ENCODE measurements at regions not wholly inside any gene's neighbourhood (a gene's known extent, or its start where the extent isn't known, plus 50 kb on each side); places are given as distances from the start of the nearest gene placed in this dataset.

DNA sequence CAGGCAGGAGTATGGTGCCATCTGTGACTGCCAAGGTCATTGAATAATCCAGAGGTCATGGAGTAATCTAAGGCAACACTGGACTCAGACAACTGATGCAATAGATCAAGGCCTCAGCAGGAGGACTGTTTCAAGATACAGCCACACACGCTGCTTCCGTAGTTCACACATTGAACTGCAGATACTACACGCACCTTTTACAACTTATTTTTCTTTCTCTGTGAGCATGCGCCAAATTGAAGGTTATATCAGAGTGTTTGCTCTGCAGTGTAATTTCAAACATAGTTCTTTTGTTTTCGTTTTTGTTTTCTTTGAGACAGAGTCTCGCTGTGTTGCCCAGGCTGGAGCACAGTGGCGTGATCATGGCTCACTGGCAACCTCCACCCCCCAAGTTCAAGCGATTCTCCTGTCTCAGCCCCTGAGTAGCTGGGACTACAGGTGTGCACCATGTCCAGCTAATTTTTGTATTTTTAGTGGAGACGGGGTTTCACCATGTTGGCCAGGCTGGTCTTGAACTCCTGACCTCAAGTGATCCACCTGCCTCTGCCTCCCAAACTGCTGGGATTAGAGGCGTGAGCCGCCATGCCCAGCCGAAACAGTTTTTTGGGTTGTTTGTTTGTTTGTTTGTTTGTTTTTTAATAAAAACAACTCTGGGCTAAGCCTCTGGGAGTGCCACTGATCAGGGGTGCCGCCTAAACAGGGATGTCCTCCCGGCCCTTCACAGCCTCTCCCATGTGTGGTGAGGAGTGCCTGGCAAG, 96.6 kb upstream of the NAA20 start (continued):
- TF ChIP-seq, protein P1, sequence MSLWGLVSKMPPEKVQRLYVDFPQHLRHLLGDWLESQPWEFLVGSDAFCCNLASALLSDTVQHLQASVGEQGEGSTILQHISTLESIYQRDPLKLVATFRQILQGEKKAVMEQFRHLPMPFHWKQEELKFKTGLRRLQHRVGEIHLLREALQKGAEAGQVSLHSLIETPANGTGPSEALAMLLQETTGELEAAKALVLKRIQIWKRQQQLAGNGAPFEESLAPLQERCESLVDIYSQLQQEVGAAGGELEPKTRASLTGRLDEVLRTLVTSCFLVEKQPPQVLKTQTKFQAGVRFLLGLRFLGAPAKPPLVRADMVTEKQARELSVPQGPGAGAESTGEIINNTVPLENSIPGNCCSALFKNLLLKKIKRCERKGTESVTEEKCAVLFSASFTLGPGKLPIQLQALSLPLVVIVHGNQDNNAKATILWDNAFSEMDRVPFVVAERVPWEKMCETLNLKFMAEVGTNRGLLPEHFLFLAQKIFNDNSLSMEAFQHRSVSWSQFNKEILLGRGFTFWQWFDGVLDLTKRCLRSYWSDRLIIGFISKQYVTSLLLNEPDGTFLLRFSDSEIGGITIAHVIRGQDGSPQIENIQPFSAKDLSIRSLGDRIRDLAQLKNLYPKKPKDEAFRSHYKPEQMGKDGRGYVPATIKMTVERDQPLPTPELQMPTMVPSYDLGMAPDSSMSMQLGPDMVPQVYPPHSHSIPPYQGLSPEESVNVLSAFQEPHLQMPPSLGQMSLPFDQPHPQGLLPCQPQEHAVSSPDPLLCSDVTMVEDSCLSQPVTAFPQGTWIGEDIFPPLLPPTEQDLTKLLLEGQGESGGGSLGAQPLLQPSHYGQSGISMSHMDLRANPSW (CRISPR knock-in tag; IDR thresholded peaks at IDR 0.05; ENCODE audit: borderline replicate concordance) = no peak
- no peak for TF ChIP-seq SALL2 (CRISPR knock-in tag; IDR thresholded peaks at IDR 0.05)
- TF ChIP-seq HNF4G (IDR thresholded peaks at IDR 0.05; ENCODE audit: borderline replicate concordance, low read depth, low read length) = peak; percentile 82
- peak; percentile 85 for TF ChIP-seq HNF4G (CRISPR knock-in tag; IDR thresholded peaks at IDR 0.05; ENCODE audit: borderline replicate concordance, low read depth)
- no peak for TF ChIP-seq GMEB1 (CRISPR knock-in tag; IDR thresholded peaks at IDR 0.05; ENCODE audit: borderline replicate concordance)
- peak; percentile 90; the same call in 1 of the 2 replicates for TF ChIP-seq TBX2 (CRISPR knock-in tag; IDR thresholded peaks at IDR 0.05; ENCODE audit: borderline replicate concordance)
- TF ChIP-seq, protein P2, sequence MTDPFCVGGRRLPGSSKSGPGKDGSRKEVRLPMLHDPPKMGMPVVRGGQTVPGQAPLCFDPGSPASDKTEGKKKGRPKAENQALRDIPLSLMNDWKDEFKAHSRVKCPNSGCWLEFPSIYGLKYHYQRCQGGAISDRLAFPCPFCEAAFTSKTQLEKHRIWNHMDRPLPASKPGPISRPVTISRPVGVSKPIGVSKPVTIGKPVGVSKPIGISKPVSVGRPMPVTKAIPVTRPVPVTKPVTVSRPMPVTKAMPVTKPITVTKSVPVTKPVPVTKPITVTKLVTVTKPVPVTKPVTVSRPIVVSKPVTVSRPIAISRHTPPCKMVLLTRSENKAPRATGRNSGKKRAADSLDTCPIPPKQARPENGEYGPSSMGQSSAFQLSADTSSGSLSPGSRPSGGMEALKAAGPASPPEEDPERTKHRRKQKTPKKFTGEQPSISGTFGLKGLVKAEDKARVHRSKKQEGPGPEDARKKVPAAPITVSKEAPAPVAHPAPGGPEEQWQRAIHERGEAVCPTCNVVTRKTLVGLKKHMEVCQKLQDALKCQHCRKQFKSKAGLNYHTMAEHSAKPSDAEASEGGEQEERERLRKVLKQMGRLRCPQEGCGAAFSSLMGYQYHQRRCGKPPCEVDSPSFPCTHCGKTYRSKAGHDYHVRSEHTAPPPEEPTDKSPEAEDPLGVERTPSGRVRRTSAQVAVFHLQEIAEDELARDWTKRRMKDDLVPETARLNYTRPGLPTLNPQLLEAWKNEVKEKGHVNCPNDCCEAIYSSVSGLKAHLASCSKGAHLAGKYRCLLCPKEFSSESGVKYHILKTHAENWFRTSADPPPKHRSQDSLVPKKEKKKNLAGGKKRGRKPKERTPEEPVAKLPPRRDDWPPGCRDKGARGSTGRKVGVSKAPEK (CRISPR knock-in tag; IDR thresholded peaks at IDR 0.05; ENCODE audit: borderline replicate concordance) = peak; percentile 19; the same call in 1 of the 2 replicates
- TF ChIP-seq GATAD1 (CRISPR knock-in tag; IDR thresholded peaks at IDR 0.05) = peak; percentile 75; the same call in 1 of the 2 replicates
- no peak; the same call in 1 of the 2 replicates for TF ChIP-seq ZNF749 (CRISPR knock-in tag; IDR thresholded peaks at IDR 0.05; ENCODE audit: borderline replicate concordance)
- TF ChIP-seq NFIB (CRISPR knock-in tag; IDR thresholded peaks at IDR 0.05; ENCODE audit: borderline replicate concordance) = no peak
- TF ChIP-seq SALL1 (CRISPR knock-in tag; IDR thresholded peaks at IDR 0.05) = peak; percentile 97
- TF ChIP-seq GABPA (IDR thresholded peaks at IDR 0.05; ENCODE audit: low read depth, low read length) = no peak
- TF ChIP-seq GABPA (CRISPR knock-in tag; IDR thresholded peaks at IDR 0.05; ENCODE audit: low read depth) = peak; percentile 67
- TF ChIP-seq ZNF543 (CRISPR knock-in tag; IDR thresholded peaks at IDR 0.05) = no peak
- no peak for TF ChIP-seq AHR (CRISPR knock-in tag; IDR thresholded peaks at IDR 0.05)
- no peak for TF ChIP-seq ZNF652 (CRISPR knock-in tag; IDR thresholded peaks at IDR 0.05; ENCODE audit: borderline replicate concordance, low read depth)
- peak; percentile 50; the same call in 1 of the 2 replicates for TF ChIP-seq ZFX (CRISPR knock-in tag; IDR thresholded peaks at IDR 0.05; ENCODE audit: low read depth)
- TF ChIP-seq, protein P3, sequence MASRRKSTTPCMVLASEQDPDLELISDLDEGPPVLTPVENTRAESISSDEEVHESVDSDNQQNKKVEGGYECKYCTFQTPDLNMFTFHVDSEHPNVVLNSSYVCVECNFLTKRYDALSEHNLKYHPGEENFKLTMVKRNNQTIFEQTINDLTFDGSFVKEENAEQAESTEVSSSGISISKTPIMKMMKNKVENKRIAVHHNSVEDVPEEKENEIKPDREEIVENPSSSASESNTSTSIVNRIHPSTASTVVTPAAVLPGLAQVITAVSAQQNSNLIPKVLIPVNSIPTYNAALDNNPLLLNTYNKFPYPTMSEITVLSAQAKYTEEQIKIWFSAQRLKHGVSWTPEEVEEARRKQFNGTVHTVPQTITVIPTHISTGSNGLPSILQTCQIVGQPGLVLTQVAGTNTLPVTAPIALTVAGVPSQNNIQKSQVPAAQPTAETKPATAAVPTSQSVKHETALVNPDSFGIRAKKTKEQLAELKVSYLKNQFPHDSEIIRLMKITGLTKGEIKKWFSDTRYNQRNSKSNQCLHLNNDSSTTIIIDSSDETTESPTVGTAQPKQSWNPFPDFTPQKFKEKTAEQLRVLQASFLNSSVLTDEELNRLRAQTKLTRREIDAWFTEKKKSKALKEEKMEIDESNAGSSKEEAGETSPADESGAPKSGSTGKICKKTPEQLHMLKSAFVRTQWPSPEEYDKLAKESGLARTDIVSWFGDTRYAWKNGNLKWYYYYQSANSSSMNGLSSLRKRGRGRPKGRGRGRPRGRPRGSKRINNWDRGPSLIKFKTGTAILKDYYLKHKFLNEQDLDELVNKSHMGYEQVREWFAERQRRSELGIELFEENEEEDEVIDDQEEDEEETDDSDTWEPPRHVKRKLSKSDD (CRISPR knock-in tag; IDR thresholded peaks at IDR 0.05; ENCODE audit: low read depth) = no peak
- TF ChIP-seq STAT5B (CRISPR knock-in tag; IDR thresholded peaks at IDR 0.05) = no peak
- peak; percentile 34; the same call in 1 of the 2 replicates for TF ChIP-seq ZFP1 (CRISPR knock-in tag; IDR thresholded peaks at IDR 0.05)

Measured in HepG2 (cell line).